ENCODE measurements at regions not wholly inside any gene's neighbourhood (a gene's known extent, or its start where the extent isn't known, plus 50 kb on each side); places are given as distances from the start of the nearest gene placed in this dataset.
"Not testable (repeated sequence)": the region's sequence is repeated elsewhere in the genome, so short reads cannot be mapped to it uniquely, and the experiment has no call there.

DNA sequence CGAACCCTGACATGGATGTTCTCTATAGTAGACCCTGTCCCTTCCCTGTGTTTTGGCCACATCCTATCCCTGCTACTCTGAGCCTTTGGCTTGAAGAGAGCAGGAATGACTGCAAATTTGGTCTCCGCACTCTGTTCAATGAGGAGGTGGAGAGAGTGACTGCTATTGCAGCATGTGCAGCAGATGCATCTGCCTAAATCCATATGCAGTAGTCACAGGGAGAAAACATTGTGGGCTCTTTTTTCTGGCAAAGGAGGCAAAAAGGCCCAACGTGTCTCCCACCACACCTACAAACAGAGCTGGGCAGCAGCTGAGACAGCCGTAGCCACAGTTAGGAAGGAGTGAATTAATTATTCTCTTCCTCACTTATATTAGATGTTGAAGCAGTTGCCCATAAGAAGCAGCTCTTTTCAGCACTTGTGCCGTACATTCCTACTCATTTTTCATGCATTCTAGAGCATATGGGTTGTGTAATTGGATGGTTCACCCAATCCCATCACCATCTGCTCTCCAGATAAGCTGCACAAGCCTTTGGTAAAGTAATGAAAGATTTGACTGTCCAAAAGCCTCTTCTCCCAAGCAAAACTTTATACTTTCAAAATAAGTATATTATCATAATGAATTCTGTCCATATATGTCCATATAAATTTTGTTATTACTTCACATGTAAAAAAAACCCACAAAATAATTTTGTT, 147.9 kb upstream of the FAM47A start:
- TF ChIP-seq ZFX (IDR thresholded peaks at IDR 0.05): no peak
- TF ChIP-seq, protein P1, sequence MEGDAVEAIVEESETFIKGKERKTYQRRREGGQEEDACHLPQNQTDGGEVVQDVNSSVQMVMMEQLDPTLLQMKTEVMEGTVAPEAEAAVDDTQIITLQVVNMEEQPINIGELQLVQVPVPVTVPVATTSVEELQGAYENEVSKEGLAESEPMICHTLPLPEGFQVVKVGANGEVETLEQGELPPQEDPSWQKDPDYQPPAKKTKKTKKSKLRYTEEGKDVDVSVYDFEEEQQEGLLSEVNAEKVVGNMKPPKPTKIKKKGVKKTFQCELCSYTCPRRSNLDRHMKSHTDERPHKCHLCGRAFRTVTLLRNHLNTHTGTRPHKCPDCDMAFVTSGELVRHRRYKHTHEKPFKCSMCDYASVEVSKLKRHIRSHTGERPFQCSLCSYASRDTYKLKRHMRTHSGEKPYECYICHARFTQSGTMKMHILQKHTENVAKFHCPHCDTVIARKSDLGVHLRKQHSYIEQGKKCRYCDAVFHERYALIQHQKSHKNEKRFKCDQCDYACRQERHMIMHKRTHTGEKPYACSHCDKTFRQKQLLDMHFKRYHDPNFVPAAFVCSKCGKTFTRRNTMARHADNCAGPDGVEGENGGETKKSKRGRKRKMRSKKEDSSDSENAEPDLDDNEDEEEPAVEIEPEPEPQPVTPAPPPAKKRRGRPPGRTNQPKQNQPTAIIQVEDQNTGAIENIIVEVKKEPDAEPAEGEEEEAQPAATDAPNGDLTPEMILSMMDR (conservative IDR thresholded peaks at IDR 0.05): no peak
- no peak overlapping the region for H3K27ac ChIP-seq

DNA sequence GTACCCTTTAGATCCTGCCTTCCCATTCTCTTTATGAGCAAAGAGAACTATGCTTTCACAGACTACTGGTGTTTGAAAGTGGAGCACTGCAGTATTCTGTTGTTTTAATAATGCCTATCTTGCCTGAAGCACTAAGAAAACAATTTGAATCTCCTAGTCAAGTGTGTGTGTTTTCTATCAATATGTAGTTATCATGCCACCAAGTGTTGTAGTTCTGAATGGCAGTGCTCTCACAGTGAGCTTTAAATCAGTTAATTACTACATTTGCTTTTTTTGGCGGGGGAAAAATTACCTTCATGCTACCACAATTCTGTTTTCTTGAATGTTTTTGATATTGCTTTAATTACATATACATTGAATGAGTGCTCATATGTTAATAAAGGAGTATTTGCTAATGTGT, 143.6 kb upstream of the FAM47A start:
- H3K27ac ChIP-seq: no peak overlapping the region
- no peak for TF ChIP-seq ZFX (IDR thresholded peaks at IDR 0.05)
- TF ChIP-seq, protein P1 (conservative IDR thresholded peaks at IDR 0.05): peak; percentile 16

DNA sequence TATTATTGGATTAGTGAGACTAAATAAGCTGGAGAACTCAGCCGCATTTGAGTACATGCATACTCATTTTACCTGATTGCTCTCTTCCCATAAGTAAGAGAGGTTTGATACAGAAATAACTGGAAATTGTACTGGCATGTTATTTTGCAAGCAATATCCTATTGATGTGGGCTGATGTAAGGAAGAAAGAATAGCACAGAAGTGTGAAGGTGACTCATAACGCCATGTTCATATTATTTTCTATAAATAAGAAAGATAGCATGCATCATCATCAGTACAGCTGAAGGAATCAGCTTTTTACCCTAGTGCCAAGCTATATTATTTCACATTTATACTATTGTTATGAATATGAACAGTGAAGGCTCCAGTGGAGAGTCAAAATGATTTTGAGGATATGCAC, 138.3 kb upstream of the FAM47A start:
- no peak overlapping the region for H3K27ac ChIP-seq
- TF ChIP-seq, protein P1 (conservative IDR thresholded peaks at IDR 0.05): no peak
- no peak for TF ChIP-seq ZFX (IDR thresholded peaks at IDR 0.05)

DNA sequence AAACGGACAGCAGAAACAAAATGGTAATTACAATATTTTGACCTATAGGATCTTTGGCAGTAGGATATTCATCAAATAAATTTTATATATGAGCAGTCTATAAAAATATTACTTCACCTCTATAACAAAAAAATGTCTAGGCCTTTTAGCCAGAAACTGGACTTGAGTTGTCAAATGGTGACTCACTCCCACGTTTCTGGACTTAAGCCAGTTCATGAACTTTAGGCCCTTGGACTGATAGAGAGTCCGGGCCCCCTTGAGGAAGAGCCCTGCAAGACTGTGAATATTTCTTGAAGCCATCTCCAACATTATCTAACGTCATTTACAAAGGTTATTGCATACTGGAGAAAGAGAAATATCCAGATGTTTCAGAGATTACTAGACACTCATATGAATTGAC, 106.8 kb upstream of the FAM47A start:
- TF ChIP-seq ZFX (IDR thresholded peaks at IDR 0.05): no peak
- TF ChIP-seq, protein P1 (conservative IDR thresholded peaks at IDR 0.05): no peak
- H3K27ac ChIP-seq: no peak overlapping the region

DNA sequence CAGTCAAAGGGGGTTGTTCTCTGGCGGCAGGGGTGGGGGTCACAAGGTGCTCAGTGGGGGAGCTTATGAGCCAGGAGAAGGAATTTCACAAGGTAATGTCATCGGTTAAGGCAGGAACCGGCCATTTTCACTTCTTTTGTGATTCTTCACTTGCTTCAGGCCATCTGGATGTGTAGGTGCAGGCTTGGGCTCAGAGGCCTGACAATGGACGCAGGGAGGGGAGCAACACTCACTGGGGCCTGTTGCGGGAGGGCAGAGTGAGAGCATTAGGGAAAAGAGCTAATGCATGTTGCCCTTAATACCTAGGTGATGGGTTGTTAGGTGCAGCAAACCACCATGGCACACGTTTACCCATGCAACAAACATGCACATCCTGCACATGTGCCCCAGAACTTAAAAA, 98.0 kb upstream of the FAM47A start:
- not testable (repeated sequence) for H3K27ac ChIP-seq

DNA sequence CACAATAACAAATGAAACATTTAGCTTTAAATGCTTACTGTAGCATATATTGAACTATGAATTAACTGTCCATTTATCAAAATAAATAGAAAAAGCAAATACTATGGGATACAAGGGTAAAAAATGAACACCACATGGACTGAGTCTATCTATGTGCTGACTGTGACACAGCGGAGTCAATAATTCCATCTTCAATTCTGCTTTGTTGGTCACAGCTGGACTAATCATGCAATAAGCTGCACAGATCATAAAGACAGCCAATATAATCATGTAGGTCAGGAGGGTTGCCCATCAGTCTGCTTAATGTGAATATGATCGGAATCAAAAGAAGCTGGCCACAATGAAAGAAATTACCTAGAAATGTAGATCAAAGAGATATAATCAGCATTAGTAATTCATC, 95.7 kb upstream of the FAM47A start:
- H3K27ac ChIP-seq: no peak overlapping the region
- no peak for TF ChIP-seq ZFX (IDR thresholded peaks at IDR 0.05)
- TF ChIP-seq, protein P1 (conservative IDR thresholded peaks at IDR 0.05): no peak

DNA sequence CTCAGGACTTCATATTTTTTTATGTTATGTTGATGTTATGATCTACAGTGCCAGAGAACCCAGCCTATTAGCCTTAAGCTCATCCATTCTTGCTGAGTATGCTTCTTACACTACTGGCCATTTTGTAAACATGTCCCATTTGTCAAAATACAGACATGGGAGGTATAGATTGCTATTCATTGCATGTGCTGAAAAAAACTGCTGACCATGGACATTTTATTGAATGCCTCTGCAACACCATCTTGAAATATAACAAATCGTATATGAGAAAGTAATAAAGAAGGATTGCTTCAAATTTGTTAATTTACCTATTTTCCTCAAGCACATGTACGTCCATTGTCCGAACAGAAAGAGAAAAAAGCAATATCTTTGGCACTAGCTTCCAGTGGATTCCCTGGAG, 91.5 kb upstream of the FAM47A start:
- no peak for TF ChIP-seq ZFX (IDR thresholded peaks at IDR 0.05)
- TF ChIP-seq, protein P1 (conservative IDR thresholded peaks at IDR 0.05): no peak
- H3K27ac ChIP-seq: no peak overlapping the region

DNA sequence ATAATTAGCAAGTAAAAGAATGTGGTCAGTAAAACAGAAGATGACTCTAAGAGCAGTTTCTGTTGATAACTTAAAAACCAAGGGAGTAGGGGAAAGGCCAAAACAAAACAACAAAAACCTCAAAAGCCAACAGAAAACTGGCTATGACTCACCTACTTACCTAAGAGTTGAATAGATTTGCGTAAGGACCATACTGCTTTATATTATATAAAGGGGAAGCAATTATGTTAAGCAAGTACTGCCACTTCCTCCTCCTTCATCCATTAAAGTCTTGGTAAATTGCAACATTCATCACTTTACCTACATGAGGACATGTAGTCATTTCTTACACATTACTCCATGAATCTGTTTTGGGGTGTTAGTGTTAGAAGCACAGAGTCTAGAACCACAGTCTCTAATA, 85.9 kb upstream of the FAM47A start:
- no peak overlapping the region for H3K27ac ChIP-seq
- TF ChIP-seq ZFX (IDR thresholded peaks at IDR 0.05): no peak
- TF ChIP-seq, protein P1 (conservative IDR thresholded peaks at IDR 0.05): no peak

Data from C4-2B (cell line).